Loucy (cell line): ENCODE measurements at regions not wholly inside any gene's neighbourhood (a gene's known extent, or its start where the extent isn't known, plus 50 kb on each side); places are given as distances from the start of the nearest gene placed in this dataset.

Experiments used
- EZH2phosphoT487 ChIP-seq: fragments of 200-600 bp; IDR thresholded peaks from 2 replicates; pipeline ENCODE4 v1.6.1; 2018; ENCODE audit warnings: antibody characterized with exemption, mild to moderate bottlenecking, moderate library complexity, borderline replicate concordance
- TF ChIP-seq, protein P1 (sequence below): fragments of 200-600 bp; sonication (generic); conservative IDR thresholded peaks from 2 replicates; pipeline ENCODE4 v1.5.1; 2014; ENCODE audit warnings: mild to moderate bottlenecking, antibody characterized with exemption, low read length

DNA sequence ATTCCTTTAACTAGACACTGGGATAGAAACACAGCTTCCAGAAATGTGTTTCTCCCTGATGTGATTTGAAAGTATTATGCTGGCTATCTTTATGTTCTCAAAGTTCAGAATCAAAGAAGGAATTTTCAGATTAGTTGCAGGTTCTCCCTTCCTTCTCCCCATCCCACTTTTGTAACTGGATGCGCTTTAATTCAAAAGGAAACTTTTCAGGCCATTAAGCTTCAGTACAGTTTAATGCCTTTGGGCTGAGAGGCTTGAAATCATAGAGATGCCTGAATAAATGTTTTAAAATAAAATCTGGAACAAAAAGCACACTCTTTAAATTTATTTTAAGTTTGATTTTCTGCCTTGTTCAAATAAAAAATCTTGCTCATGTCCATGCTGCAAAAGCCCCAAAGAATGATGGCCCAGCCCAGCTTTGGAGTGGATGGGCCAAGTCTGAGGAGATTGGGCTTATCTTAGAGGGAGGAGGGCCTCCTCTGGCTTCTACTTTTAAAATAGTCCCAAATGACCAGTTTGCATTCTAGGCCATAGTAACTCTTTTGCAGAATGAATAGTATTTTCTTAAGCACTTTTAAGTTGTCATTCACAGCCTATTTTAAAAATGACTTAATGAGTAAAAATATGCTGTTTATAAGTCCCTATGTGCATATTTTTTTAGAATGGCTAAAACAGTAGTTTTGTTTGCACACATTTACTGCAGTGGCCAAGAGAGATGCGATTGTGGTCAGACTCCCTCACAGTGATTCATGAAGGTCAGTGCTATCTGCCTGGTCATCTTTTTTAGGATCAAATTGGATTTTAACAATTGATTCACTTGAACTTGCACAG lies 129.2 kb downstream of the MTX2 start:
- TF ChIP-seq, protein P1, sequence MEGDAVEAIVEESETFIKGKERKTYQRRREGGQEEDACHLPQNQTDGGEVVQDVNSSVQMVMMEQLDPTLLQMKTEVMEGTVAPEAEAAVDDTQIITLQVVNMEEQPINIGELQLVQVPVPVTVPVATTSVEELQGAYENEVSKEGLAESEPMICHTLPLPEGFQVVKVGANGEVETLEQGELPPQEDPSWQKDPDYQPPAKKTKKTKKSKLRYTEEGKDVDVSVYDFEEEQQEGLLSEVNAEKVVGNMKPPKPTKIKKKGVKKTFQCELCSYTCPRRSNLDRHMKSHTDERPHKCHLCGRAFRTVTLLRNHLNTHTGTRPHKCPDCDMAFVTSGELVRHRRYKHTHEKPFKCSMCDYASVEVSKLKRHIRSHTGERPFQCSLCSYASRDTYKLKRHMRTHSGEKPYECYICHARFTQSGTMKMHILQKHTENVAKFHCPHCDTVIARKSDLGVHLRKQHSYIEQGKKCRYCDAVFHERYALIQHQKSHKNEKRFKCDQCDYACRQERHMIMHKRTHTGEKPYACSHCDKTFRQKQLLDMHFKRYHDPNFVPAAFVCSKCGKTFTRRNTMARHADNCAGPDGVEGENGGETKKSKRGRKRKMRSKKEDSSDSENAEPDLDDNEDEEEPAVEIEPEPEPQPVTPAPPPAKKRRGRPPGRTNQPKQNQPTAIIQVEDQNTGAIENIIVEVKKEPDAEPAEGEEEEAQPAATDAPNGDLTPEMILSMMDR, result no peak
- TF ChIP-seq EZH2phosphoT487, result no peak
